ENCODE measurements at regions not wholly inside any gene's neighbourhood (a gene's known extent, or its start where the extent isn't known, plus 50 kb on each side); places are given as distances from the start of the nearest gene placed in this dataset.

DNA sequence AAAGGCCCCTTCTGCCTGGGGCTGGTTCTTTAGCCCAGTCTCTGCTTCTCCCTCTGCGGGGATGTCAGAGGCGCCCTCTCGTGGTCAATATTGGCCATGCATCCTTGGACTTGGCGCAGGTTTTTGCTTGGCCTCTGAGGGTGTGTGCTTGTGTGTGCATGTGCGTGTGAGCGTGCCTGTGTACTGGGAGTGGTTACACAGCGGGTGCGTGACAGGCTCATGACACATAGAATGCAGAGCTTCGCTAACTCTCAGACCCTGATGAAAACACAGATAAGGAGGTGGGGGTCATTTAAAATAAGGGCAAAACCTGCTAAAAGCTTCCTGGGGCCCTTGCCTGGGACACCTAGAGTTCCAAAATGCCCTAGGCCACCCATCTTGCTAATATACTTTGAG, 160.9 kb downstream of the SMAD6 start:
- no peaks in the 10 kb centered on the region for H3K27me3 ChIP-seq (ENCODE audit: insufficient read depth, low read length, poor library complexity, severe bottlenecking)
- H3K36me3 ChIP-seq (ENCODE audit: insufficient read depth, low read length), result no peaks in the 10 kb centered on the region
- no peaks in the 10 kb centered on the region for H3F3A ChIP-seq (ENCODE audit: low read depth)
- no peak for TF ChIP-seq EZH2phosphoT487 (IDR thresholded peaks at IDR 0.05; ENCODE audit: borderline replicate concordance)
- TF ChIP-seq, protein P1, sequence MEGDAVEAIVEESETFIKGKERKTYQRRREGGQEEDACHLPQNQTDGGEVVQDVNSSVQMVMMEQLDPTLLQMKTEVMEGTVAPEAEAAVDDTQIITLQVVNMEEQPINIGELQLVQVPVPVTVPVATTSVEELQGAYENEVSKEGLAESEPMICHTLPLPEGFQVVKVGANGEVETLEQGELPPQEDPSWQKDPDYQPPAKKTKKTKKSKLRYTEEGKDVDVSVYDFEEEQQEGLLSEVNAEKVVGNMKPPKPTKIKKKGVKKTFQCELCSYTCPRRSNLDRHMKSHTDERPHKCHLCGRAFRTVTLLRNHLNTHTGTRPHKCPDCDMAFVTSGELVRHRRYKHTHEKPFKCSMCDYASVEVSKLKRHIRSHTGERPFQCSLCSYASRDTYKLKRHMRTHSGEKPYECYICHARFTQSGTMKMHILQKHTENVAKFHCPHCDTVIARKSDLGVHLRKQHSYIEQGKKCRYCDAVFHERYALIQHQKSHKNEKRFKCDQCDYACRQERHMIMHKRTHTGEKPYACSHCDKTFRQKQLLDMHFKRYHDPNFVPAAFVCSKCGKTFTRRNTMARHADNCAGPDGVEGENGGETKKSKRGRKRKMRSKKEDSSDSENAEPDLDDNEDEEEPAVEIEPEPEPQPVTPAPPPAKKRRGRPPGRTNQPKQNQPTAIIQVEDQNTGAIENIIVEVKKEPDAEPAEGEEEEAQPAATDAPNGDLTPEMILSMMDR (conservative IDR thresholded peaks at IDR 0.05; ENCODE audit: low read length), result peak; percentile 96
- H2AFZ ChIP-seq (ENCODE audit: low read length), result peak overlapping the region; percentile 76
- H3K4me2 ChIP-seq (ENCODE audit: low read depth, low read length, poor library complexity, severe bottlenecking), result no peak overlapping the region
- no peak overlapping the region for H3K4me3 ChIP-seq (ENCODE audit: low read length, poor library complexity, severe bottlenecking)
- no peaks in the 10 kb centered on the region for H3K4me1 ChIP-seq (ENCODE audit: insufficient read depth, low read length, poor library complexity, severe bottlenecking)
- H4K20me1 ChIP-seq (ENCODE audit: insufficient read depth, low read length, poor library complexity, severe bottlenecking), result no peaks in the 10 kb centered on the region
- H3K9me2 ChIP-seq (replicated peaks; ENCODE audit: low read depth, low read length), result no peaks in the 10 kb centered on the region
- H3K9me3 ChIP-seq (ENCODE audit: insufficient read depth, low read depth, low read length), result no peaks in the 10 kb centered on the region
- no peaks in the 10 kb centered on the region for H3K79me2 ChIP-seq (ENCODE audit: insufficient read depth, low read length)
- no peak overlapping the region for H3K9ac ChIP-seq (ENCODE audit: low read depth, low read length, poor library complexity, severe bottlenecking)

DNA sequence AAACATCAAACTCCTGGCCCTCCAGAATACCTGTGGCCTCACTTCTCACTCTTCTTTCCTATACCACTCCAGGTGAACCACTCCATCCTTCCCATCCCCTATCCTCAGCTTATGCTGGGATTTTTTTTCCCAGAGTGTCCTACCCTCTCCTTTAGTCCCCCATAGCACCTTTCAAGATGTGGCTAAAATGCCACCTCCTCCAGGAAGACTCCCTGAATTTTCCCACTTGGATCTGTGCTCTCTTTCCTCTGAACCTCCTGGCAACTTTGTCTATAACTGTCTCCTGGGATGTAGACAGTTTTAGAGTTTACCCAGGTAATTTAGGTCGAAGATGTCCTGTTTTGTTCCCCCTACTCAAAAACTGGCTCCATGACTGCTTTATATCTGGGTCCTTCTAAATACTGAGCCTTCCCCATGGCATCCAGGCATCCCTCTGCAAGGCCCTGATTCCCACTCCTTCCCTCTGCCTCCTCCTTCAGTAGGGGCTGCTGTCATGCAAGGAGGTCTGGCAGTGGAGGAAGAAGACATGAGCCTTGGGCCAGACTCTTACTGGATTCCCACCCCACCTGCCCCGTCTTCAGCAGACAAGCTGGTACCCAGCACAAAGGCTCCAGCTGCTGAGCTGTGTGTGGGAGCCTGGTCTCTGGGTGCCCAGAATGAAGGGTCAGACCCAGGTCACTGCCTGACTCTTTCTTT, 161.5 kb downstream of the SMAD6 start:
- Histone ChIP-seq H3K4me2 (ENCODE audit: low read depth, low read length, poor library complexity, severe bottlenecking) (no peak overlapping the region), H3K4me3 (ENCODE audit: low read length, poor library complexity, severe bottlenecking) (no peak overlapping the region), H4K20me1 (ENCODE audit: insufficient read depth, low read length, poor library complexity, severe bottlenecking) (no peaks in the 10 kb centered on the region), H3K27me3 (ENCODE audit: insufficient read depth, low read length, poor library complexity, severe bottlenecking) (no peaks in the 10 kb centered on the region), H3K79me2 (ENCODE audit: insufficient read depth, low read length) (no peaks in the 10 kb centered on the region), H3K9me3 (ENCODE audit: insufficient read depth, low read depth, low read length) (no peaks in the 10 kb centered on the region), H3K9ac (ENCODE audit: low read depth, low read length, poor library complexity, severe bottlenecking) (no peak overlapping the region), H3F3A (ENCODE audit: low read depth) (no peaks in the 10 kb centered on the region), H2AFZ (ENCODE audit: low read length) (no peak overlapping the region), H3K4me1 (ENCODE audit: insufficient read depth, low read length, poor library complexity, severe bottlenecking) (no peaks in the 10 kb centered on the region), H3K36me3 (ENCODE audit: insufficient read depth, low read length) (no peaks in the 10 kb centered on the region), H3K9me2 (replicated peaks; ENCODE audit: low read depth, low read length) (no peaks in the 10 kb centered on the region)
- TF ChIP-seq, protein P1 (conservative IDR thresholded peaks at IDR 0.05; ENCODE audit: low read length), result no peak
- no peak for TF ChIP-seq EZH2phosphoT487 (IDR thresholded peaks at IDR 0.05; ENCODE audit: borderline replicate concordance)

DNA sequence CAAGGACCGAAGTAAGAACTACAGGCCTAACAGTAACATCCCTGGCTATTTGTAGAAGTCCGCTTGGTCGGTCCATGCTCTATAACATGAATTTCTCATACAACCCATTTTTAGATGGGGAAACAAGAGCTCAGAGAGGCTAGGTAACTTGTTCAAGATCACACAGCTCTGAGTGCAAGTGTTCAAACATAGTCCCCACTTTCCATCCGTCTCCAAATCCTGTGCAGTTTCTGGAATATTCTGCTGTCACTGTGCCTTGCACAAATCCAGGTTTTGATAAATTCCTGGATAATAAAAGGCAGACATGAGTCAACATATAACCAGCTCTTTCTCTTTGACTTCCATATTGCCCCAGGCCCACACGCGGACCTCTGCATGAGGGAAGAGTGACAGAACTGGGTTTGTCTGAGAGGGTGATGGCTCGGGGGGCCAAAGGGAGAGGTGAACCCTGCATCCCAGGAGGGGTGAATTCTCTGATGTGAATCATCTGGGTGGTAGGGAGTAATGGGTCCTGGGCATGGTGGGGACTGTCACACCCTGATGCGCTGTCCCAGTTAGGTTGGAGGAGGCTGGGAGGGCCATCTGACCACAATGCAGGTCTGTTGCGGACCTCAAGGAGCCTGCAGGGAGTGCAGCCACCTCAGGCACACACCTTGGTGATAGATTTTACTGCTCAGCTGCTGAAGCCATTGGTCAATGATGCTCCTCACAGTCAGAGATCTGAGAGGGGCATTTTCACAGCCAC, 162.2 kb downstream of the SMAD6 start:
- Histone ChIP-seq H3K4me2 (ENCODE audit: low read depth, low read length, poor library complexity, severe bottlenecking) (no peak overlapping the region), H3K9ac (ENCODE audit: low read depth, low read length, poor library complexity, severe bottlenecking) (no peak overlapping the region), H2AFZ (ENCODE audit: low read length) (no peak overlapping the region), H3K4me3 (ENCODE audit: low read length, poor library complexity, severe bottlenecking) (no peak overlapping the region), H3K4me1 (ENCODE audit: insufficient read depth, low read length, poor library complexity, severe bottlenecking) (no peaks in the 10 kb centered on the region), H4K20me1 (ENCODE audit: insufficient read depth, low read length, poor library complexity, severe bottlenecking) (no peaks in the 10 kb centered on the region), H3K79me2 (ENCODE audit: insufficient read depth, low read length) (no peaks in the 10 kb centered on the region), H3K36me3 (ENCODE audit: insufficient read depth, low read length) (no peaks in the 10 kb centered on the region), H3F3A (ENCODE audit: low read depth) (no peaks in the 10 kb centered on the region), H3K27me3 (ENCODE audit: insufficient read depth, low read length, poor library complexity, severe bottlenecking) (no peaks in the 10 kb centered on the region), H3K9me3 (ENCODE audit: insufficient read depth, low read depth, low read length) (no peaks in the 10 kb centered on the region), H3K9me2 (replicated peaks; ENCODE audit: low read depth, low read length) (no peaks in the 10 kb centered on the region)
- no peak for TF ChIP-seq EZH2phosphoT487 (IDR thresholded peaks at IDR 0.05; ENCODE audit: borderline replicate concordance)
- TF ChIP-seq, protein P1 (conservative IDR thresholded peaks at IDR 0.05; ENCODE audit: low read length), result no peak
